HEK293T (cell line): ENCODE measurements at regions not wholly inside any gene's neighbourhood (a gene's known extent, or its start where the extent isn't known, plus 50 kb on each side); places are given as distances from the start of the nearest gene placed in this dataset.

Source experiments
- BHLHE40 ChIP-seq: fragments of 450-650 bp; IDR thresholded peaks from 2 replicates; pipeline ENCODE4 v1.6.1; 2016; ENCODE audit warnings: mild to moderate bottlenecking, moderate library complexity, borderline replicate concordance
- CTBP1 ChIP-seq: fragments of 450-650 bp; IDR thresholded peaks from 2 replicates; pipeline ENCODE4 v1.6.1; 2016; ENCODE audit warnings: borderline replicate concordance
- ELF4 ChIP-seq: fragments of 450-650 bp; IDR thresholded peaks from 2 replicates; pipeline ENCODE4 v1.6.1; 2017; ENCODE audit warnings: antibody characterized with exemption
- FOXA1 ChIP-seq: fragments of 450-650 bp; IDR thresholded peaks from 2 replicates; pipeline ENCODE4 v1.6.1; 2016; ENCODE audit warnings: mild to moderate bottlenecking
- FOXK2 ChIP-seq: fragments of 450-650 bp; IDR thresholded peaks from 2 replicates; pipeline ENCODE4 v1.6.1; 2016; ENCODE audit warnings: mild to moderate bottlenecking
- FOXM1 ChIP-seq: fragments of 450-650 bp; IDR thresholded peaks from 2 replicates; pipeline ENCODE4 v1.6.1; 2017; ENCODE audit warnings: mild to moderate bottlenecking, borderline replicate concordance
- HDGF ChIP-seq: fragments of 450-650 bp; IDR thresholded peaks from 2 replicates; pipeline ENCODE4 v1.6.1; 2017; ENCODE audit warnings: antibody characterized with exemption, borderline replicate concordance
- L3MBTL2 ChIP-seq: fragments of 450-650 bp; conservative IDR thresholded peaks from 2 replicates; pipeline ENCODE4 v1.6.1; 2016; ENCODE audit warnings: mild to moderate bottlenecking
- NFRKB ChIP-seq: fragments of 450-650 bp; IDR thresholded peaks from 2 replicates; pipeline ENCODE4 v1.6.1; 2016; ENCODE audit warnings: mild to moderate bottlenecking, moderate library complexity
- PKNOX1 ChIP-seq: fragments of 450-650 bp; IDR thresholded peaks from 2 replicates; pipeline ENCODE4 v1.6.1; 2016
- SP1 ChIP-seq: fragments of 450-650 bp; IDR thresholded peaks from 2 replicates; pipeline ENCODE4 v1.6.1; 2017
- SUZ12 ChIP-seq: fragments of 450-650 bp; IDR thresholded peaks from 2 replicates; pipeline ENCODE4 v1.6.1; 2016; ENCODE audit warnings: mild to moderate bottlenecking
- TARDBP ChIP-seq: fragments of 450-650 bp; IDR thresholded peaks from 2 replicates; pipeline ENCODE4 v1.6.1; 2016
- ZNF384 ChIP-seq: fragments of 450-650 bp; IDR thresholded peaks from 2 replicates; pipeline ENCODE4 v1.6.1; 2016

DNA sequence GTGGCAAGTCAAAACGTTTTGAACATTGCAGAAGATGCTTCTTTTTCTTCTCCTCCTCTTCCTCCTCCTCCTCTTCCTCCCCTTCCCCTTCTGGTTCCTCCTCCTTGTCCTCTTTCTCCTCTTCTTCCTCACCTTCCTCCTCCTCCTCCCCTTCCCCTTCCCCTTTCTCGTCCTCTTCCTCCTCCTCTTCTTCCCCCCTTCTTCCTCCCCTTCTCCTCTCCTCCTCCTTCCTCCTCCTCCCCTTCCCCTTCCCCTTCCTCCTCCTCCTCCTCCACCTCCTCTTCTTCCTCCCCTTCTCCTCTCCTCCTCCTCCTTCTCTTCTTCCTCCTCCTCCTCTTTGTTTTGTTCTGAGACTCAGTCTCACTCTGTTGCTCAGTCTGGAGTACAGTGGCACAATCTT is 167.0 kb upstream of the SV2C start:
- TF ChIP-seq NFRKB (no peak), FOXA1 (no peak), HDGF (no peak), FOXM1 (no peak), PKNOX1 (no peak), ZNF384 (no peak), L3MBTL2 (no peak), CTBP1 (no peak), ELF4 (no peak), SUZ12 (no peak), FOXK2 (no peak), BHLHE40 (no peak), SP1 (no peak), TARDBP (no peak)
